Hepatic stellate cell (primary cell): ENCODE measurements at regions not wholly inside any gene's neighbourhood (a gene's known extent, or its start where the extent isn't known, plus 50 kb on each side); places are given as distances from the start of the nearest gene placed in this dataset.

Experiments used
- DNase-seq: peaks from one replicate; pipeline ENCODE4 v3.0.0; 2011; ENCODE audit warnings: low spot score

DNA sequence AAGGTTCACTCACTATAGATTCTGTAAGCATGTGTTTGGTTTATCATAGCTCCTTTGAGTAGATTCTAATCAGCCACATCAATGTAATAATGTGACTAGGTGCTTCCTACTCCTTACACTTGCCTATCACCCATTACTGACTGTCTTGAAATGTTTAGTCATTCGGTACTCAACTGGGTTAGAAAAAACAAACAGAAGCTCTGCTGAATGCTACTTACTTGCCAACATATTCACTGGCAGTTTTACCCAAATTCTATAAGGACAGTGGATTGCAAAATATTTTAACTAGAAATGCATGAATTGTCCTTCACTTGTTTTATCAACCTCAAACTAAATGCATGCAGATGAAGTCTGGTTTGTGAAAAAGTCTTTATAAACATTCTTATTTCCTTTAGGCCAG lies 352.1 kb upstream of the ALCAM start:
- DNase-seq: no peak

DNA sequence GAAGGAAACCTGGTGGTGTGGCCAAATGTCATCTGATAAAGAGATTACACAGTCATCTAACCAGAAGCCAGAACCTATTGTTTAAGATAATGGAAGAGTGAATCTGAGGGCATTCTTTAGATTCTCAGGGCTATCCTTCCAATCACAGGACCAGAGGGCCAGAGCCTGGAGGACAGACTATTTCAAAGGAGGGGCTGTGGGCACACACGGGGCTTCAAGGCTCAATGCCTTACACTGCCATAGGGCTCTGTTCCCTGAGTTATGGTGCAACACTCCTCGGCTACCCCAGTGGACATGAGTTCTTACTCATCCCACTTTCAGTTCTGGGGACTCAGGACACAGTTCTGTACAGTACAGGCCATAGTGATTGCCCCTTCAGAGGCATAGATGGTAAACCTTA lies 343.9 kb upstream of the ALCAM start:
- no peak for DNase-seq

DNA sequence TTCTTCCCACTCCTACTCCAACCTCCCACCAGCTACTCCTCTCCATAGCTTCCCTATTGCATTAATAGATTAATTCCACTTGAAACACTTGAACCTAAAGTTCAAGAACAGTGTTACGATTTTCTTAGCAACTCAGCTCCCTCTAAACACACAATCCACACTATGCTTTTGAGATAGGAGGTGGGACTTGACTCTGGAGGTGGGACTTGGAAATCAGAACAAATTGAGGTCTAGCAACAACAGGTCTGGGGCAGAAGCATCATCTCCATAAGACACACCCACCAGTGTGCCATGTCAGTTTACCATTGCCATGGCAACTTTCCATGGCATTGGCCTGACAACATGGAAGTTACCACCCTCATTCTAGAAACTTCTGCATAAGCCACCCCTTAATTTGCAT lies 336.5 kb upstream of the ALCAM start:
- no peak for DNase-seq

DNA sequence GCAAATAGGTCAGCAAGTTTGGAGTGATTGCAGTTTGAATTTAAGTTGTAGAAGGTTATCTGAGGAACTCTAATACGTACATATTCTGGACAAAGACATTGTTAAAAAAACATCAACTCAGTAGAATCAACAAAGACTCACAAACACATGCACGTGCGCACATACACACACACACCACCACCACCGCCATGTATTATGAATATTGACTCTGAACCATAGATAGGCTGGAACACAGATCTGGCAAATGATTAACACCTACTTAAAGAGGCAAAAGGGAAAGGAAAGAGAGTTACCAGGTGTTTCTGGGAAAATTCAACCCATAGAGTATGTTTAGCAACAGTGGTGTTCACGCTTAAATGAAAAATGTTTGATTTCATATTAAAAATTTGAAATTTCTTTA lies 334.2 kb upstream of the ALCAM start:
- DNase-seq: no peak

DNA sequence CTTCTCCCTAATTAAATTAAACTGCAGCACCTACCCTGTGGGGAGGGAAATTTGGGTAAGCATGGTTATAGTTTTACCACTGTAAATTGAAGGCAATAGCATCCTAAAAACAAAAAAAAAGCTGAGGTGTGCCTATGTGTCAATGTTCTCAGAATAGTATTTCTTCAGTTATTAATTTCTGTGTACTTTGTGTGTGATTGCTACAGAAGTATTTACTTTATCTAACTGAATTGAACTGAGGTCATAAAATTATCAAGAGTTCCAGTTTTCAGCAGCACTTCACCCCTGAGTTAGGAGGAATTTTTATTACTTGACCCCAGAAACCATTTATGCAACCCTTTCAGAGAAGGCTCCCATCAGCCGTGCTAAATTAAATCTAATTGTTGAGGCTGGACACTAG lies 333.6 kb upstream of the ALCAM start:
- DNase-seq: no peak

DNA sequence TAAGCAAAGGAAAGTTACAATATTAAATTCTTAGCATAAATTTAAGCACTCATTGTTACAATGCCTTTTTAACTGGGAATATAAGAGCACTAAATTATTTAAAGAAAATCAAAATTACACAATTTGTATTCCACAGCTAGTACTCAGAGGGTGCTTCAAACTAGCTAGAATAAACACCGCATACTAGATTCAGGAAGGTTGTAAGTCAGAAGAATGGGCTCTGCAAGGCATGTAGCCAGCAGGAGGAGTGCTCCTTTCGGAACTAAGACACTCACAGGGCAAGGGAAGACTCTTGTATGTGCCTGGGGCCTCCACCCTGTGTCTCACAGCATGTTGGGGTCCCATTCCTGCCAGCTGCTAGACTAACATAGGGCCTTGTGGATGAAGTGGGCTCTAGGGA lies 327.7 kb upstream of the ALCAM start:
- DNase-seq: no peak

DNA sequence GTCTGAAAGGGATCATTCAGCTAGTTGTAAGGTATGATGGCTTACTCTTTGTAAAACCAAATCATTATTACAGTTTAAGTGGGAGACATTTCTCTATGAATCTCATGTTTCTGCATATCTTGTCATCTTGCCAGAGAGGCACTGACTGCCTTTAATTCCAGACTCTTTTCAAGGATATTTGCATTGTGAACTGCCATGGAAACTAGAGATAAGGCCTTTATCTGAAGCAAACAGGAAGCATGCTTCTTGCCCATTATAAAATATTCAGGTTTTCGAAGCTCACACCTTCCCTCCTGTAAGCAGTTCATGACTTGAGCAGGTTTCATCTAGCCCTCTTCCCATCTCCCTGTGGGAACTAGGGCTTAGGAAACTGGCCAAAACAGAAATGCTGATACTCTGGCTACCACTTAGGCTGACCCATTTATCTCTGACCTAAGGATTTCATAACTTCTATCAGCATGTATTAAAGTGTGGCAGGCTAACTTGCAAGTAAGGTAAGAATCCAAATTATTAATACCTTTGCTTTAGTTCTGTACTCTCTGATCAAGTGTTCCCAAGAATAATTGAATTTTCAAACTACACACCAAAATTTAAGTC lies 326.6 kb upstream of the ALCAM start:
- DNase-seq: peak; percentile 6

DNA sequence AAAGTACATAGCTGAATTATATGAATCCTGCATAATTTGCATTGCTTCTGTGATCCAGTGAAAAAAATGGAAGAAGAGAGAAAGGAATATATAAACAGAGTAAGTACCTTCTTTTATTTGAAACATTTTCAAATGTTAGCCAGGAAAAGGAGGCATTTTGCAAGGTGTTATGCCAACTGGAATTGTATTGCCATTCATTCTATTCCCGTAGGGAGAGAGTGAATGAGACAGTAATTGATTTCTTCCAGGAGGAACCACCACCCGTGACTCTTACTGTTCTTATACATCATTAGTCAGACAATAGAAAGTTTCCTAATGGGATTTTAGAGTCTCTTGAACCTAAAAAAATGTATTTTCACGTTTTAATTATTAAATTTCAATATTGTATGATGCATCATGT lies 324.1 kb upstream of the ALCAM start:
- no peak for DNase-seq

DNA sequence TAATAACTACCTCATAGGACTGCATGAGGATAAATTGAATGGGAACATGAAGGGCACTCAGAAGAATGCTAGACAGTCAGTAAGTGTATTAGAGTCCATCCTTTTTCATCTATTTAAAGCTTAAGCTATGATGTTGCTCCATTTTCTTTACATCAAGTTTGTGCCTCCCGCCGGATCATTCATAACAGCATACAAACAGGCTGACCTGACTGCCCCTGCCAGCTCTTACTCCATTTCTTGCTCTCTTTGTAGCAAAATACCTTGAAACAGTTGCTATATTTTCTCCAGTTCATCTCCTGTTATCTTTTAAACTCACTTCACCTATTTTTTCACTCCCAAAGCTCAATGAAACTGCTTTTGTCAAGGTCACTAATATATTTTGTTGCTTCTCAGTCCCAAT lies 315.6 kb upstream of the ALCAM start:
- DNase-seq: no peak

DNA sequence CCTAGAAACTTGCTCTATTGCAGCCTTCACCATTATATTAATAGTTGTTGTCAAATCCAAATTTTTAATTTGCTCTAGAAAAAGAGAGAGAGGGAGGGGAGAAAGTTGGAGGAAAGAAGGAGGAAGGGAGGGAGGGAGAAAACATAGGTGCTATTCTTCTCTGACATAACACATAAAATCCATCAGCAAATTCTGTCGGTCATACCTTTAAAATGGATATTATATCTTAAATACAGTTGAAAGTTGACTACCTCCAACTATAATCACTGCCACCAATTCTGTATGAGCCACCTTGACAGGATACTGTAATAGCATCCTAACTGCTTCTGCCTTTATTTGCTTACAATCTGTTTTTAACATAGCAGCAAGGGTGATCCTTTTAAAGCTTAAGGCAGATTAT lies 314.7 kb upstream of the ALCAM start:
- no peak for DNase-seq

DNA sequence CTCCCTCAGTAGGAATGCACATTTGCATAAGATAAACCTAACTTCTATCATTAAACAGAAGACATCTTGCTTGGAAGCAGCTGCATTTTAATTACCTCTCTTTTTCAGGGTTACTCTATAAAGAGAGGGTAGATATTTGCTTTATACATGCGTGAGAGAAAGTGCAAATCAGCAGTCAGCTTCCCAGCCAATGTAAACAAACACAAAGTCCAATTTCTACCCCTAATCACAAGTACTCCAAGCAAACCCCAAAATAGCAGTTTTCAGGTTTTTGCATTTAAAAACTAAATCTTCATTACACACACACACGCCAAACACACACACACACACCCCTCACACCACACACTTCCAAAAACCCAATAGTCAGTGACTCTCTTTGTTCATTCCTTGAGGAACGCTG lies 303.9 kb upstream of the ALCAM start:
- DNase-seq: no peak

DNA sequence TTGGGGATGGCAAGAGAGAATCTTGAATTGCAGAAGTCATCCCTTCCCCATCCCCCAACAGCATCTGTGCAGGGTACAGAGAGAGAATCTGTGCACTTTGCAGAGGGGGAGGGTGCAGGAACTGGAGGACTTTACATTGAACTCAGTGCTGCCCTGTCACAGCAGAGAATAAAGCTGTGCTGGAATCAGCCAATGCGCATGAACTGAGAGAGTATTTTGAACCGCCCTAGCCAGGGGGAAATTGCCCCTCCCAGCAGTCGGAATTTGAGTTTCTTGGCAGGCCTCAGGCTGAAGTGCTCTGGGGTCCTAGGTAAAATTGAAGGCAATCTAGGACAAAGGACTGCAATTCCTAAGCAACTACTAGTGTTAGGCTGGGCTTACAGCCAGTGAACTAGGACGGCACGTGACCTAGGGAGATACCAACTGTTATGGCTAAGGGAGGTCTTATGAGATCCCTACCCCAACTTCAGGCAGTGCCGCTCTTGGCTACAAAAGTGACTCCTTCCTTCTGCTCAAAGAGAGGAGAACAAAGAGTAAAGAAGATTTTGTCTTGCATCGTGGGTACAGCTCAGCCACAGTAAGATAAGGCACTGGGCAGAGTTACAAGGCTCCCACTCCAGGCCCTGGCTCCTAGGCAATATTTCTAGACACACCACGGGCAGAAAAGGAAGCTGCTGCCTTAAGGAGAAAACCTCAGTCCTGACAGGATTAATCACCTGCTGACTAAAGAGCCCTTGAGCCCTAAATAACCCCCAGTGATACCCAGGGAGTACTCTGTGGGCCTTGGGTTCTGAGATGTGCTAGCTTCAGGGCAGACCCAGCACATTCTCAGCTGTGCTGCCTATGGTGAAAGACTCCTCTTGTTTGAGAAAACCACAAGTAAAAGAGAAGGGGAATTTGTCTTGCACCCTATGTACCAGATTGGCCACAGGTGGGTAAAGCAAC lies 300.5 kb upstream of the ALCAM start:
- no peak for DNase-seq

DNA sequence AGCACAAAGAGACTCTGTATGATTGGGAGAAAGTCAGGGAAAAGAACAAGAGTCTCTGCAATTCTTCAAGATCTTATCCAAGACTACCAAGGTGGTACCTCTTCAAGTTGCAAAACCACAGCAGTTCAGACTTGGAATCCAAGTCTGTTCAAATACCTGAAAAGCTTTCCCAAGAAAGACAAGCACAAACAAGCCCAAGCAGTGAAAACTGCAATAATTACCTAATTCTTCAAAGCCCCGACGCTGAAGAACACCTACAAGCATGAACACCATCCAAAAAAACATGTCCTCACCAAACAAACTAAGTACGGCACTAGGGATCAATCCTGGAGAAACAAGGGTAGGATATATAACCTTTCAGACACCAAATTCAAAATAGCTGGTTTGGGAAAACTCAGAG lies 299.3 kb upstream of the ALCAM start:
- no peak for DNase-seq

DNA sequence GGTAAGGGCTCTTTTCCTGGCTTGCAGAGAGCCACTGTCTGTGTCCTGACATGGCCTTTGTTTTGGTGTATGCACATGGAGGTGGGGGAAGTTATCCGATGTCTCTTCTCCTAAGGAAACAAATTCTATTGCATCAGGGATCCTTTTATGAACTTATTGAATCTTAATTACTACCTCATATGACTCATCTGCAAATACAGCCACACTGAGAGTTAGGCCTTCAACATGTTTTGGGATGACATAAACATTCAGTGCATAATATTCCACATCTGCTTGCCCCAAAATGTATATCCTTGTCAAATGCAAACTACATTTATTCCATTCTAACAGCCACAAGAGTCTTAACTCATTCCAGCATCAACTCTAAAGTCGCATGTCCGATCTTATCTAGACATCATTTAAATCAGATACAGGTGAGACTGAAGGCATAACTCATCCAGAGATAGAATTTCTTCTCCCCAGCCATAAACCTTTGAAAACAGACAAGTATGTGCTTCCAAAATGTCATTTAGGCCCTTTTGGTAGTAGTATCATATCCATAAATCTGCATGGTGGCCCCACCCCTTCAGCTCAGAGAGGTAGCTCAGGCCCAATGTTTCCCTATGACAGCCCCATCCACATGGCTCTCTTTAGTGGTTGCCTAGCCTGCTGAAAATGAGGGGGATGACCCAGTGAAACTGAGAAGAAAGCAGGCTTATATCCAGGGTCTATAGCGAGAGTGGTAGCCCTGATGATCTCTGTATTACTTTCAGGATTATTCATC lies 289.5 kb upstream of the ALCAM start:
- DNase-seq: no peak

DNA sequence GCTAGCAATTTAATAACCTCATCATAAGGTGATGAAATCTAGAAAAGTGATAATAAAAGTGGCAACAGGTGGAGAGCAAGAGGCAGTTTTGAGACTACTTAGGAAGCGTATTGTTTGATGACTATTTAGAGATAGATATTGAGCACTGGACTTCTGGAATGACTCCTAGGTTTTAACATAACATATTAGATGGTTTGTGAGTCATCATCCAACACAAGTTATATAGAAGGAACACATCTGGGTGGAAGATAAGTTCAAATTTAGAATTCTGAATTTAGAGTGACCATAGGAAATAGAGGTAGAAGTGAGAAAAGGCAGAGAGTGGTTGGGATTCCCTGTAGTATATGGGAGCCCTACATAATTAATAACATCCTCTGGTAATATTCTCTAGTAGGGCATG lies 282.8 kb upstream of the ALCAM start:
- no peak for DNase-seq

DNA sequence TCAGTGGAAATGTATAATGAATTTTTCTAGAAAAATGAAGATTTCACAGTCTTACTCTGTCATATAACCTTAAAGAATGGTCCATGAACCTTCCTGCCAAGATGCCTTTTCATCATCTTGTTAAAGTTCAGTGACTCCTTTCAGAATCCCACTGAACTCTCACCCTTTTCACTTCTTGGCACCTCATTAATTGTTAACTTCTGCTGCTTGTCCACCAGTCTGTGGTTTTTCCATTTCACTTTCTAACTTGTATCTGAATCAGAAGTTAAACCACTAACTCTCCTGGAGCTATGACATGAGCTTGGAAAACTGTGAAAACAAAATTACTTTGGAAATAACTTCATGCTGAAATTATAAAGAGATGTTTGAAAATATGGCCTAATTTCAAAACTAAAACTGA lies 281.2 kb upstream of the ALCAM start:
- no peak for DNase-seq

DNA sequence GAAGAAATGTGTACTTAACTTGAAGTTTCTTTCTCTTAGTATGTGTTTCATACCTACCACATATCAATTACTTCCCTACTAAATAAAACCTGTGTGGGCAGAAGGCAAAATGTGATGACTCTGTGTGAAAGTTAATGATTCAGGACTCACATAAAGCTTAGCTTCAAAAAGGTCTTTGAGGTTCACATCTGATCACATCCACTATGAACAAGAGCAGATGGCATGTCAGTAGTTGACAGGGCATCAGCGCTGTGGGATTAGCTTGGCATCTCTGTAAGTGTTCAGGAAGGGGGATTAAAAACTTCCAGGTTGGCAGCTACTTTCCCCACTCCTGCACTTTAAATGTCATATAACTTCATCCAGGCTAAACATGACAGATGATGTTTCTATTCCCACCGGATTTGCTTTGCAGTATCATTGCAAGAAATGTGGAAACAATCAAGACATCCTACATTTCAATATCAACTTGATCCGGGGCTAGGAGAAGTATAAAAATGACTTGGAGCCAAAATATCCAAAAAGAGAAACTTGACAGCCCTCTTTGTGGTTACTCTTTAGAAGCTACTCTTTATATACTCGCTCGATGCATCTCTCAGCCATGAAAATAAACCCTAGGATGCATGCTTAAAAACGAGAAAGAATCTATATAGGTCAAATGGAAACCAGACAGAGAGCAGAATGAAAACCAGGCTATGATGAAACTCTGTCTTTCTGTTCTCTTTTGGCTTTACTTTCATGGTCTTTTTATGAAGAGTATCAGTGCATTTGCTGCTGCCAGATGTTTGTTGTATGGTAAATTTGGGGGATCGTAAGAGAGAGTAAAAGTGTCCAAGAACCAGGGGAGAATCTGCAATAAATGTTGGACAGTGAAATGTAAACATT lies 273.1 kb upstream of the ALCAM start:
- no peak for DNase-seq

DNA sequence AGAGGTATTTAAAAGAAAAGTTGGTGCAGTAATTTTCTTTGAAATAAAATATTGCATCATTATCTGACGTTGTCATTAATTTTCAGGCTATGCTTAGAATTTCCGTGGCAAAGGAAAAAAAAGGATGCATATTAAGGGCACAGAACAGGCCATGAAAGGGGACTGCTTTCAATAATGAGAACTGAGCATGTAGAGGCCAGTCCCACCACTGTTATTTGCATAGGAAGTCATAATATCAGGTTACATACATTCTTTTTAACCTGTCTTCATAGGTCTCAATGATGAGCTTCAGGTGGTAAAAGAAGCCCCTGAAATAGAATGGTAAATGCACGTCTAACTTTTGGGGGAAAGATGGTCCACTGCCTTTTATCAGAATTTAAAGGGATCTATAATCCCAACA lies 272.1 kb upstream of the ALCAM start:
- DNase-seq: no peak

DNA sequence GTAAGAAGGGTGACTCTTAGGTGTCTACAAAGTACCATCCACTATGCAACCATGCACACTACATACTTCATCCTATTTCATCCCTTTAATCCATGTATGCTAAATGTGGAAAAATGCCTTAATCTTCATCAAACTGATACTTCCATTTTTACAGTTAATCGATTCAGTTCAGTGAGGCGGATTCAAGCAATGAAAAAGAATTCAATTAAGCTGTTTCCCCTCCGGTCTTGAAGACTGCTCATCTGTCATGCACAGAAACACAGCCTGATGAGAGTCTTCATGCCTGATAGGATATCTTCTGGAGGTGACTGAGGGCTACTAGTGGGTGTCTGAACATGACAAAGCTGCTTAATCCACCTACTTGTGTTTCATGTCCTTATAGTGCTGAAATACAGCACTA lies 270.6 kb upstream of the ALCAM start:
- DNase-seq: no peak

DNA sequence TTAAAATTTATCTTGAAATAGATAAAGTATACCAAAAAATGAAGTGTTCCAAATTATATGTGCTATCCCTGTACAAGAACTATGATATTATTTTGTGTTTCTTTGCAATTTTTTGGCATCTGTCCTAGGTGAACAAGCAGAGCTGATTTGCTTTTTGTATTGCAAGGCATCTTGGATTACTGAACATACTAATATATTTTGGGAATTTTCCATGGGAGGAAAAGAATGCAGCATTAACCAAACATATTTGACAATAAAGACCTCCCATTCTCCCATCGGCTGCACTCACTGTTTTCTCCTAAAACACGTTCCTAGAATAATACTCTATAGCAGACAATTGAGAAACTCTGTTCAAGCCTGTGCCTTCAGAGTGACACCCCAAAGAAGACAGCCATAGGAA lies 265.1 kb upstream of the ALCAM start:
- no peak for DNase-seq

DNA sequence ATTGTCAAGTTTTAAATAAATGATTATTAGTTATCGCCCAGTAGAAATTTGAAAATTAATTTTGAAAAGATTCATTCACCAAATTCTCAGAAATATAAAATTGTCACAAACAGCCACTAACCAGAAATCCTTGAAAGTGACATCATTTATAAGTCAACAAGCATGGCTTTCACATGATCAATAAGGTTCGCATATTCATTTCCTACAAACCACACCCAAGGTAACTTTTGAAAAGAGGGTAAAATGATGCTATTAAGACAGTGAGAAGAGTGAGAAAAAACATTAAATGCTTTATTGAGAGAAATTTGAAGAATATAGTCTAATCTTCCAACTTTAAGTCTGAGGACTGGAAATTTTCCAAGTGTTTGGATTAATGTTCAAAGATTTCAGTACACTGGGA lies 263.6 kb upstream of the ALCAM start:
- DNase-seq: no peak

DNA sequence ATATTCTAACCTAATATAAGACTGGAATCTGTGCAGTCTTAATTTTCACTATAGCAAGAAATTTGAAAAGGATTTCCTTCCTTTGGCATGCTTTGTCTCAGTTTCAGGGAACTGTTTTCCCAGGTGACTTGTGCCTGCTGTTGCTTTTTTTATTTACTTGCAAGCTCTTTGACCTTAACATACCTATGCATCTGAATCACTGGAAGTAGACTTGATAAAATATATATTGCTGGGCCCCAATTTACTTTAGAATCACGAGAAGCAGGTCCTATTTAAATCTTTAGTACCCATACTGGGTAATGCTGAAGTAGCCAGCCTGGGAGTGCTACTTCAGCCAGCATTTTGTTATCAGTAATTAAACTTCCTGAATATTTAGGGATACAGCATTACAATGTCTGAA lies 257.9 kb upstream of the ALCAM start:
- no peak for DNase-seq
